ENCODE measurements at regions not wholly inside any gene's neighbourhood (a gene's known extent, or its start where the extent isn't known, plus 50 kb on each side); places are given as distances from the start of the nearest gene placed in this dataset.

DNA sequence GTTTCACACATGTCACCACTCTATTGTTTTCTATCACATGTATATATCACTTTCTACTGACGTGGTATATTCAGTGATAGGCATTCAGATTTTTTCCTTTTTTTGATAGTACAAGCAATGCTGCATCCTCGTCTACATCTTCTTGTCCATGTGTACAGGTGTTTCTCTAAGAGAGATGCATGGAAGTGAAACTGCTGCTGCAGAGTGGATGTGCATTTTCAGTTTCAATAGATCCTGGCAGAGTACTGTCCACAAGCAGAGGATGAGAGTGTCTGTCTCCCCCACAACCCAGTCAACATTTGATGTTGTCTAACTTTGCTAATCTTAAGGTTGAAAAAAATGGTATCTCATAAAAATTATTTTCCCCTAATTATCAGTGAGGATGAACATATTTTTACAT, 194.0 kb upstream of the CASK start:
- TF ChIP-seq CTCF (IDR thresholded peaks at IDR 0.05) (no peak), POLR2AphosphoS5 (IDR thresholded peaks at IDR 0.05) (no peak), POLR2A (IDR thresholded peaks at IDR 0.05) (no peak)
